Ishikawa (cell line): ENCODE measurements at regions not wholly inside any gene's neighbourhood (a gene's known extent, or its start where the extent isn't known, plus 50 kb on each side); places are given as distances from the start of the nearest gene placed in this dataset.

Experiments used
- CEBPB ChIP-seq: IDR thresholded peaks from 2 replicates; pipeline ENCODE4 v1.6.1; 2012
- CREB1 ChIP-seq: IDR thresholded peaks from 2 replicates; pipeline ENCODE4 v1.6.1; 2012; ENCODE audit warnings: low read depth
- EGR1 ChIP-seq: IDR thresholded peaks from 2 replicates; pipeline ENCODE4 v1.6.1; 2012
- EP300 ChIP-seq: IDR thresholded peaks from 2 replicates; pipeline ENCODE4 v1.6.1; 2012; ENCODE audit warnings: borderline replicate concordance
- FOXM1 ChIP-seq: IDR thresholded peaks from 2 replicates; pipeline ENCODE4 v1.6.1; 2012; ENCODE audit warnings: low read depth, borderline replicate concordance
- NFIC ChIP-seq: IDR thresholded peaks from 2 replicates; pipeline ENCODE4 v1.6.1; 2012
- RAD21 ChIP-seq: IDR thresholded peaks from 2 replicates; pipeline ENCODE4 v1.6.1; 2012; ENCODE audit warnings: low read depth
- REST ChIP-seq: IDR thresholded peaks from 2 replicates; pipeline ENCODE4 v1.6.1; 2012; ENCODE audit warnings: low read depth, mild to moderate bottlenecking
- TAF1 ChIP-seq: IDR thresholded peaks from 2 replicates; pipeline ENCODE4 v1.6.1; 2012; ENCODE audit warnings: low read depth, mild to moderate bottlenecking
- TCF12 ChIP-seq: IDR thresholded peaks from 2 replicates; pipeline ENCODE4 v1.6.1; 2012; ENCODE audit warnings: low read depth
- TEAD4 ChIP-seq: IDR thresholded peaks from 2 replicates; pipeline ENCODE4 v1.6.1; 2012
- YY1 ChIP-seq: IDR thresholded peaks from 2 replicates; pipeline ENCODE4 v1.6.1; 2012; ENCODE audit warnings: low read depth
- ZBTB7A ChIP-seq: IDR thresholded peaks from 2 replicates; pipeline ENCODE4 v1.6.1; 2012; ENCODE audit warnings: low read depth
- TF ChIP-seq, protein P1 (sequence below): IDR thresholded peaks from 2 replicates; pipeline ENCODE4 v1.6.1; 2012
- TF ChIP-seq, protein P2 (sequence below): IDR thresholded peaks from 2 replicates; pipeline ENCODE4 v1.6.1; 2012

DNA sequence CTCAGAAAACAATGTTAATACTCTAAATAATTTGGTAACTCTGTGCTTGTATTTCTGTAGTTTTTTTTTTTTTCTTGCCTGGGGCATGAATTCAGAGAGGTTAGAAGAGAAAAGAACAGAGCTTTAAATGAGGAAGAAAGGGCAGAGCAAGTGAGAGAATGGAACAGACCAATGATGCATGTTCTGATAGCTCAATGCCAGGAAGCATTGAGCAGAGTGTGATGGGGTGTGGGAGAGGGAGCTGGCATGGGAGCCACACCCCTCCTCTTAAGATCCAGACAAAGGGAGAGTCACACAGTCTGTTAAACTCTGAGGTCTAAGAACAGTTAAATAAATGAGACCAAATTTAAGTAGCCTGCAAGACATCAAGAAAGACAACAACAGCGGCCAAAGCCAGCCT lies 538.6 kb downstream of the TUSC7 start:
- TF ChIP-seq, protein P1, sequence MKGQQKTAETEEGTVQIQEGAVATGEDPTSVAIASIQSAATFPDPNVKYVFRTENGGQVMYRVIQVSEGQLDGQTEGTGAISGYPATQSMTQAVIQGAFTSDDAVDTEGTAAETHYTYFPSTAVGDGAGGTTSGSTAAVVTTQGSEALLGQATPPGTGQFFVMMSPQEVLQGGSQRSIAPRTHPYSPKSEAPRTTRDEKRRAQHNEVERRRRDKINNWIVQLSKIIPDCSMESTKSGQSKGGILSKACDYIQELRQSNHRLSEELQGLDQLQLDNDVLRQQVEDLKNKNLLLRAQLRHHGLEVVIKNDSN: no peak
- TF ChIP-seq TAF1: no peak

GRCh38 chr3:117252208-117252607 lies 542.6 kb downstream of the TUSC7 start:
- TF ChIP-seq NFIC (no peak), CEBPB (no peak), REST (no peak), TEAD4 (no peak), EGR1 (no peak), TAF1 (no peak), CREB1 (no peak), YY1 (no peak), FOXM1 (no peak), EP300 (no peak), RAD21 (no peak), ZBTB7A (no peak), TCF12 (no peak)
- TF ChIP-seq, protein P2, sequence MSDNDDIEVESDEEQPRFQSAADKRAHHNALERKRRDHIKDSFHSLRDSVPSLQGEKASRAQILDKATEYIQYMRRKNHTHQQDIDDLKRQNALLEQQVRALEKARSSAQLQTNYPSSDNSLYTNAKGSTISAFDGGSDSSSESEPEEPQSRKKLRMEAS: no peak
- TF ChIP-seq, protein P1: no peak

- TF ChIP-seq, protein P1: no peak
- TF ChIP-seq REST: peak; percentile 76
Measured at GRCh38 chr3:117252651-117253050, 543.1 kb downstream of the TUSC7 start.

DNA sequence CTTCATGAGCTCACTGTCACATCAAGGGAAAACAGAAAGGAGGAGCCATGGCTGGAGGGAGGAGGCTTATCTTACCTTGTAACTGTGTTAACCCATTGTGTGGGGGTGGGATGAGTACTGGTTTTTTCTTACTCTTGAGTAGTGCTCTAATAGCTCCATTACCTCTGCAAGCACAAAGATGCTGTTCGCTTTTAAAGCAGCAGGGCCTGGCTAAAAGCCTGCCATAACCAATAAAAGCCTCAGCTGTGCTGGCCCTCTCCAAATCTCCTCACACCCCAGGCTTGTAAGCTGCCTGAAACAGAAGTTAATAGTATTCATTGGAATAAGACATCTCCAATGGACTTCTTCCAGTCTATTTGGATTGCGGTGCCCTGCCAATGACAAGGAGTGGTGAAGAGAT lies 544.1 kb downstream of the TUSC7 start:
- TF ChIP-seq, protein P1: no peak
- TF ChIP-seq FOXM1 (no peak), RAD21 (no peak), TEAD4 (no peak), NFIC (no peak), TAF1 (no peak), YY1 (no peak), ZBTB7A (no peak), CREB1 (no peak), EP300 (no peak), REST (no peak), TCF12 (no peak), CEBPB (no peak), EGR1 (no peak)
- TF ChIP-seq, protein P2: no peak

- TF ChIP-seq ZBTB7A (no peak), REST (no peak), RAD21 (no peak), TAF1 (no peak), TEAD4 (no peak), YY1 (no peak), CEBPB (no peak), FOXM1 (no peak), EP300 (no peak)
- TF ChIP-seq, protein P2: no peak
- TF ChIP-seq, protein P1: no peak
Measured at GRCh38 chr3:117254985-117255384, 545.4 kb downstream of the TUSC7 start.
